ENCODE measurements at regions not wholly inside any gene's neighbourhood (a gene's known extent, or its start where the extent isn't known, plus 50 kb on each side); places are given as distances from the start of the nearest gene placed in this dataset.

GRCh38 chr18:41783065-41783818 is 171.8 kb upstream of the PIK3C3 start:
- 62% methylated on average over 5 of the region's 5 CpGs for WGBS
- H3K27me3 ChIP-seq (ENCODE audit: control insufficient read depth in 4 of 4, insufficient read depth in 4 of 4, low read length in 3 of 4), result peaks cover 0 to 6% (median 0%) of the 10 kb centered on the region in 4 donors
- H3K27ac ChIP-seq (ENCODE audit: low read depth in 1 of 2, low read length in 2 of 2), result no peak overlapping the region

More at GRCh38 chr18:41783065-41783818, 171.8 kb upstream of the PIK3C3 start:
- H3K4me1 ChIP-seq (ENCODE audit: control insufficient read depth in 4 of 4, insufficient read depth in 4 of 4, low read length in 3 of 4), result no peaks in the 10 kb centered on the region
- H3K4me3 ChIP-seq (ENCODE audit: low read depth in 1 of 3, low read length in 3 of 3), result no peak overlapping the region
- H3K36me3 ChIP-seq (ENCODE audit: control insufficient read depth in 4 of 4, insufficient read depth in 3 of 4, low read depth in 1 of 4, low read length in 3 of 4), result no peaks in the 10 kb centered on the region
- no peak overlapping the region for H3K9ac ChIP-seq (ENCODE audit: low read depth in 1 of 2, low read length in 2 of 2)
- no peak for DNase-seq (ENCODE audit: low spot score)
- TF ChIP-seq REST (IDR thresholded peaks at IDR 0.05) (no peak), TAF1 (conservative IDR thresholded peaks at IDR 0.05) (no peak), HNF4A (conservative IDR thresholded peaks at IDR 0.05) (no peak), EGR1 (IDR thresholded peaks at IDR 0.05; ENCODE audit: low read depth in 2 of 2) (no peak), CTCF (IDR thresholded peaks at IDR 0.05; ENCODE audit: low read depth, low read length, missing input control) (no peak), GABPA (IDR thresholded peaks at IDR 0.05 in 1 of 2, conservative IDR thresholded peaks at IDR 0.05 in 1 of 2) (no peak), ZBTB33 (IDR thresholded peaks at IDR 0.05) (no peak), ATF3 (IDR thresholded peaks at IDR 0.05) (no peak), FOXA2 (IDR thresholded peaks at IDR 0.05) (no peak), MAX (IDR thresholded peaks at IDR 0.05) (no peak), NR2F2 (IDR thresholded peaks at IDR 0.05) (no peak), FOXA1 (IDR thresholded peaks at IDR 0.05) (no peak), RAD21 (IDR thresholded peaks at IDR 0.05) (no peak), SP1 (IDR thresholded peaks at IDR 0.05) (no peak), HNF4G (IDR thresholded peaks at IDR 0.05) (no peak), YY1 (IDR thresholded peaks at IDR 0.05) (no peak), JUND (IDR thresholded peaks at IDR 0.05) (no peak), RXRA (IDR thresholded peaks at IDR 0.05) (no peak)
- no peaks in the 10 kb centered on the region for H3K9me3 ChIP-seq (ENCODE audit: control insufficient read depth in 4 of 4, low read length in 3 of 4)

All from liver (tissue), 8 donors.